ENCODE measurements at regions not wholly inside any gene's neighbourhood (a gene's known extent, or its start where the extent isn't known, plus 50 kb on each side); places are given as distances from the start of the nearest gene placed in this dataset.

- no peak for ATAC-seq
- Mint-ChIP-seq H3K27ac (no peak overlapping the region), H3K4me1 (no peaks in the 10 kb centered on the region), H3K4me3 (no peak overlapping the region), H3K36me3 (no peaks in the 10 kb centered on the region), H3K27me3 (no peaks in the 10 kb centered on the region), H3K9me3 (peaks cover 9% of the 10 kb centered on the region)
These were observed 388.3 kb downstream of the NR2F1-AS1 start for GRCh38 chr5:93192683-93193082.

GRCh38 chr5:93192087-93192486, 388.9 kb downstream of the NR2F1-AS1 start:
- no peaks in the 10 kb centered on the region for H3K27me3 Mint-ChIP-seq
- no peak overlapping the region for H3K27ac Mint-ChIP-seq
- no peaks in the 10 kb centered on the region for H3K4me1 Mint-ChIP-seq

GRCh38 chr5:93191035-93191817, 389.8 kb downstream of the NR2F1-AS1 start:
- peaks cover 11% of the 10 kb centered on the region for H3K9me3 Mint-ChIP-seq

More at GRCh38 chr5:93192087-93192486, 388.9 kb downstream of the NR2F1-AS1 start:
- ATAC-seq, result no peak
- Mint-ChIP-seq H3K9me3 (peaks cover 11% of the 10 kb centered on the region), H3K4me3 (no peak overlapping the region), H3K36me3 (no peaks in the 10 kb centered on the region)

GRCh38 chr5:93189707-93190120, 391.3 kb downstream of the NR2F1-AS1 start:
- ATAC-seq, result no peak
- no peak overlapping the region for H3K27ac Mint-ChIP-seq
- no peak overlapping the region for H3K4me3 Mint-ChIP-seq
- H3K4me1 Mint-ChIP-seq, result no peaks in the 10 kb centered on the region
- peaks cover 11% of the 10 kb centered on the region for H3K9me3 Mint-ChIP-seq
- H3K27me3 Mint-ChIP-seq, result no peaks in the 10 kb centered on the region
- no peaks in the 10 kb centered on the region for H3K36me3 Mint-ChIP-seq

More at GRCh38 chr5:93191035-93191817, 389.8 kb downstream of the NR2F1-AS1 start:
- no peaks in the 10 kb centered on the region for H3K4me1 Mint-ChIP-seq
- no peaks in the 10 kb centered on the region for H3K27me3 Mint-ChIP-seq
- ATAC-seq, result no peak
- no peak overlapping the region for H3K4me3 Mint-ChIP-seq
- no peak overlapping the region for H3K27ac Mint-ChIP-seq
- H3K36me3 Mint-ChIP-seq, result no peaks in the 10 kb centered on the region

- H3K27me3 Mint-ChIP-seq, result no peaks in the 10 kb centered on the region
- H3K4me1 Mint-ChIP-seq, result no peaks in the 10 kb centered on the region
- H3K36me3 Mint-ChIP-seq, result no peaks in the 10 kb centered on the region
These were observed 392.0 kb downstream of the NR2F1-AS1 start for GRCh38 chr5:93188876-93189485.

GRCh38 chr5:93186076-93186682, 394.8 kb downstream of the NR2F1-AS1 start:
- H3K27ac Mint-ChIP-seq, result no peak overlapping the region
- no peak overlapping the region for H3K4me3 Mint-ChIP-seq
- H3K27me3 Mint-ChIP-seq, result no peaks in the 10 kb centered on the region
- ATAC-seq, result no peak
- no peaks in the 10 kb centered on the region for H3K4me1 Mint-ChIP-seq
- H3K9me3 Mint-ChIP-seq, result peaks cover 11% of the 10 kb centered on the region
- no peaks in the 10 kb centered on the region for H3K36me3 Mint-ChIP-seq

More at GRCh38 chr5:93188876-93189485, 392.0 kb downstream of the NR2F1-AS1 start:
- no peak for ATAC-seq
- H3K4me3 Mint-ChIP-seq, result no peak overlapping the region
- H3K27ac Mint-ChIP-seq, result no peak overlapping the region
- peaks cover 11% of the 10 kb centered on the region for H3K9me3 Mint-ChIP-seq

- no peak overlapping the region for H3K27ac Mint-ChIP-seq
- H3K36me3 Mint-ChIP-seq, result no peaks in the 10 kb centered on the region
- peaks cover 11% of the 10 kb centered on the region for H3K9me3 Mint-ChIP-seq
- H3K27me3 Mint-ChIP-seq, result no peaks in the 10 kb centered on the region
- no peak overlapping the region for H3K4me3 Mint-ChIP-seq
- no peak for ATAC-seq
- H3K4me1 Mint-ChIP-seq, result no peaks in the 10 kb centered on the region
These were observed 397.0 kb downstream of the NR2F1-AS1 start for GRCh38 chr5:93184041-93184440.

- H3K4me3 Mint-ChIP-seq, result no peak overlapping the region
- H3K36me3 Mint-ChIP-seq, result no peaks in the 10 kb centered on the region
- no peaks in the 10 kb centered on the region for H3K27me3 Mint-ChIP-seq
- no peak for ATAC-seq
- no peaks in the 10 kb centered on the region for H3K9me3 Mint-ChIP-seq
- no peak overlapping the region for H3K27ac Mint-ChIP-seq
- H3K4me1 Mint-ChIP-seq, result no peaks in the 10 kb centered on the region
These were observed 401.6 kb downstream of the NR2F1-AS1 start for GRCh38 chr5:93179466-93179865.

GRCh38 chr5:93174930-93175329, 406.1 kb downstream of the NR2F1-AS1 start:
- Mint-ChIP-seq H3K9me3 (peaks cover 2% of the 10 kb centered on the region), H3K4me1 (no peaks in the 10 kb centered on the region)

GRCh38 chr5:93165559-93165958, 415.5 kb downstream of the NR2F1-AS1 start:
- Mint-ChIP-seq H3K27ac (no peak overlapping the region), H3K27me3 (no peaks in the 10 kb centered on the region), H3K36me3 (no peaks in the 10 kb centered on the region), H3K4me1 (no peaks in the 10 kb centered on the region), H3K4me3 (no peak overlapping the region), H3K9me3 (peaks cover 3% of the 10 kb centered on the region)
- no peak for ATAC-seq

More at GRCh38 chr5:93174930-93175329, 406.1 kb downstream of the NR2F1-AS1 start:
- Mint-ChIP-seq H3K4me3 (no peak overlapping the region), H3K27ac (no peak overlapping the region), H3K36me3 (no peaks in the 10 kb centered on the region), H3K27me3 (no peaks in the 10 kb centered on the region)
- no peak for ATAC-seq

- Mint-ChIP-seq H3K9me3 (peaks cover 3% of the 10 kb centered on the region), H3K4me3 (no peak overlapping the region), H3K36me3 (no peaks in the 10 kb centered on the region), H3K4me1 (no peaks in the 10 kb centered on the region), H3K27me3 (no peaks in the 10 kb centered on the region), H3K27ac (no peak overlapping the region)
- no peak for ATAC-seq
These were observed 416.3 kb downstream of the NR2F1-AS1 start for GRCh38 chr5:93164690-93165089.

- H3K4me3 Mint-ChIP-seq, result no peak overlapping the region
- no peak for ATAC-seq
- no peaks in the 10 kb centered on the region for H3K4me1 Mint-ChIP-seq
- no peak overlapping the region for H3K27ac Mint-ChIP-seq
- H3K9me3 Mint-ChIP-seq, result peaks cover 3% of the 10 kb centered on the region
- no peaks in the 10 kb centered on the region for H3K27me3 Mint-ChIP-seq
- no peaks in the 10 kb centered on the region for H3K36me3 Mint-ChIP-seq
These were observed 417.9 kb downstream of the NR2F1-AS1 start for GRCh38 chr5:93163010-93163663.

- Mint-ChIP-seq H3K4me3 (no peak overlapping the region), H3K27ac (no peak overlapping the region), H3K36me3 (no peaks in the 10 kb centered on the region), H3K4me1 (no peaks in the 10 kb centered on the region), H3K9me3 (peaks cover 3% of the 10 kb centered on the region), H3K27me3 (no peaks in the 10 kb centered on the region)
- ATAC-seq, result no peak
These were observed 419.1 kb downstream of the NR2F1-AS1 start for GRCh38 chr5:93161661-93162654.

- Mint-ChIP-seq H3K9me3 (no peaks in the 10 kb centered on the region), H3K4me1 (no peaks in the 10 kb centered on the region)
These were observed 422.2 kb downstream of the NR2F1-AS1 start for GRCh38 chr5:93158841-93159240.

More at GRCh38 chr5:93158841-93159240, 422.2 kb downstream of the NR2F1-AS1 start:
- Mint-ChIP-seq H3K27me3 (no peaks in the 10 kb centered on the region), H3K36me3 (no peaks in the 10 kb centered on the region), H3K27ac (no peak overlapping the region), H3K4me3 (no peak overlapping the region)
- no peak for ATAC-seq

Data from stimulated activated memory B cell treated with anti-CD40 and anti-IgM and Interleukin-4, amounts not matched to agents 10 μg/mL and 1 μg/mL and 100 μg/mL, for 72 hours (primary cell).